DND-41 (cell line): ENCODE measurements at regions not wholly inside any gene's neighbourhood (a gene's known extent, or its start where the extent isn't known, plus 50 kb on each side); places are given as distances from the start of the nearest gene placed in this dataset.

ENCODE experiments used
- ATAC-seq: fragments of 200-7000 bp; cut with Tn5 transposase; 3 replicates; pipeline ENCODE4 v1.9.1; 2021; ENCODE audit warnings: low read depth; ENCODE audit not compliant: insufficient read depth
- DNase-seq: peaks from one replicate; pipeline ENCODE4 v3.0.0-alpha.2; 2020
- H2AFZ ChIP-seq: 2 replicates; pipeline ENCODE4 v1.6.0; 2012; ENCODE audit warnings: low read depth, low read length
- H3K27ac ChIP-seq: 2 replicates; pipeline ENCODE4 v1.5.1; 2012; ENCODE audit warnings: low read length, inconsistent platforms
- H3K27me3 ChIP-seq: fragments of 200-600 bp; sonication (generic); 2 replicates; pipeline ENCODE4 v1.6.0; 2012; ENCODE audit warnings: low read length, mild to moderate bottlenecking, inconsistent platforms; ENCODE audit not compliant: insufficient read depth, poor library complexity
- H3K36me3 ChIP-seq: 2 replicates; pipeline ENCODE4 v1.5.1; 2012; ENCODE audit warnings: low read length, inconsistent platforms; ENCODE audit not compliant: insufficient read depth
- H3K4me1 ChIP-seq: 2 replicates; pipeline ENCODE4 v1.5.1; 2012; ENCODE audit warnings: mild to moderate bottlenecking, low read length; ENCODE audit not compliant: insufficient read depth
- H3K4me2 ChIP-seq: 2 replicates; pipeline ENCODE4 v1.6.0; 2012; ENCODE audit warnings: mild to moderate bottlenecking, moderate library complexity, low read length, inconsistent platforms; ENCODE audit not compliant: insufficient read depth
- H3K4me3 ChIP-seq, 2 experiments: fragments of 200-600 bp in 1 of 2; shearing (Covaris generic) in 1 of 2; 2 replicates each; pipeline ENCODE4 v1.5.1; 2012 to 2016; ENCODE audit warnings: inconsistent platforms in 2 of 2, low read length in 2 of 2, mild to moderate bottlenecking in 2 of 2, low read depth in 1 of 2, moderate library complexity in 1 of 2
- H3K79me2 ChIP-seq: 2 replicates; pipeline ENCODE4 v1.6.0; 2012; ENCODE audit warnings: low read length, inconsistent platforms; ENCODE audit not compliant: insufficient read depth
- H3K9ac ChIP-seq: 2 replicates; pipeline ENCODE4 v1.6.0; 2012; ENCODE audit warnings: low read depth, mild to moderate bottlenecking, inconsistent platforms, low read length, moderate library complexity
- H3K9me3 ChIP-seq: 2 replicates; pipeline ENCODE4 v1.5.1; 2012; ENCODE audit warnings: low read length, moderate library complexity, mild to moderate bottlenecking, inconsistent platforms; ENCODE audit not compliant: insufficient read depth, severe bottlenecking
- H4K20me1 ChIP-seq: 2 replicates; pipeline ENCODE4 v1.6.0; 2012; ENCODE audit warnings: low read length; ENCODE audit not compliant: insufficient read depth
- CTCF ChIP-seq: IDR thresholded peaks from 2 replicates; pipeline ENCODE4 v1.5.1; 2012; ENCODE audit warnings: borderline replicate concordance, low read length, moderate library complexity, mild to moderate bottlenecking; ENCODE audit not compliant: poor library complexity, severe bottlenecking; ENCODE audit errors: extremely low read depth
- EZH2 ChIP-seq: IDR thresholded peaks from 3 replicates; pipeline ENCODE4 v1.6.1; 2012; ENCODE audit warnings: borderline replicate concordance, low read depth, mild to moderate bottlenecking, moderate library complexity, low read length, inconsistent platforms; ENCODE audit not compliant: severe bottlenecking

- no peak overlapping the region for H3K27ac ChIP-seq
- no peaks in the 10 kb centered on the region for H3K27me3 ChIP-seq
- no peaks in the 10 kb centered on the region for H3K36me3 ChIP-seq
- DNase-seq (no peak), ATAC-seq (no peak)
- no peaks in the 10 kb centered on the region for H3K79me2 ChIP-seq
- no peaks in the 10 kb centered on the region for H3K9me3 ChIP-seq
- no peak overlapping the region for H3K4me3 ChIP-seq
- no peak for TF ChIP-seq EZH2
- TF ChIP-seq CTCF, result no peak
- H4K20me1 ChIP-seq, result no peaks in the 10 kb centered on the region
- no peaks in the 10 kb centered on the region for H3K4me1 ChIP-seq
- H3K9ac ChIP-seq, result no peak overlapping the region
- no peak overlapping the region for H2AFZ ChIP-seq
- H3K4me2 ChIP-seq, result no peak overlapping the region
Observed at GRCh38 chrX:144918936-144919335, 328.4 kb upstream of the SPANXN1 start.

- H3K9me3 ChIP-seq, result no peaks in the 10 kb centered on the region
- TF ChIP-seq EZH2 (no peak), CTCF (no peak)
- no peak for DNase-seq
- H3K27me3 ChIP-seq, result no peaks in the 10 kb centered on the region
- no peak for ATAC-seq
- no peaks in the 10 kb centered on the region for H3K4me1 ChIP-seq
- H4K20me1 ChIP-seq, result no peaks in the 10 kb centered on the region
- H2AFZ ChIP-seq, result no peak overlapping the region
- no peaks in the 10 kb centered on the region for H3K36me3 ChIP-seq
- no peak overlapping the region for H3K27ac ChIP-seq
- H3K9ac ChIP-seq, result no peak overlapping the region
- no peaks in the 10 kb centered on the region for H3K79me2 ChIP-seq
- no peak overlapping the region for H3K4me2 ChIP-seq
- no peak overlapping the region for H3K4me3 ChIP-seq
Observed at GRCh38 chrX:144946666-144947065, 300.6 kb upstream of the SPANXN1 start.
